Heart left ventricle (tissue), 16 donors: ENCODE measurements at regions not wholly inside any gene's neighbourhood (a gene's known extent, or its start where the extent isn't known, plus 50 kb on each side); places are given as distances from the start of the nearest gene placed in this dataset.

Experiments
- ATAC-seq, 4 donors: fragments of 200-7000 bp; cut with Tn5 transposase; one replicate each; pipeline ENCODE4 v1.9.1; 2020 to 2022; ENCODE audit warnings: moderate library complexity in 4 of 4, mild to moderate bottlenecking in 3 of 4, moderate number of reproducible peaks in 1 of 4
- DNase-seq, 5 donors: peaks; one replicate each; pipeline ENCODE4 v3.0.0-alpha.2; 2020
- H3K27ac ChIP-seq, 12 donors: fragments of 200-600 bp; sonication (generic) in 4 of 12; one replicate each; pipeline versions ENCODE4 v1.5.0 to v1.8.0; 2016 to 2022; ENCODE audit warnings: mild to moderate bottlenecking in 2 of 12
- H3K27me3 ChIP-seq, 9 donors: fragments of 200-600 bp; sonication (generic) in 2 of 9; one replicate each; pipeline versions ENCODE4 v1.5.1 to v1.8.0; 2016 to 2022; ENCODE audit warnings: mild to moderate bottlenecking in 3 of 9
- H3K36me3 ChIP-seq, 9 donors: fragments of 200-600 bp; sonication (generic) in 2 of 9; one replicate each; pipeline versions ENCODE4 v1.5.0 to v1.8.0; 2018 to 2022; ENCODE audit warnings: mild to moderate bottlenecking in 2 of 9
- H3K4me1 ChIP-seq, 12 donors: fragments of 200-600 bp; sonication (generic) in 4 of 12; one replicate each; pipeline versions ENCODE4 v1.5.0 to v1.8.0; 2016 to 2022; ENCODE audit warnings: mild to moderate bottlenecking in 3 of 12
- H3K4me3 ChIP-seq, 12 donors: fragments of 200-600 bp; sonication (generic) in 4 of 12; one replicate each; pipeline versions ENCODE4 v1.5.0 to v1.8.0; 2017 to 2022; ENCODE audit warnings: mild to moderate bottlenecking in 9 of 12, moderate library complexity in 4 of 12
- H3K9me3 ChIP-seq, 12 donors: fragments of 200-600 bp; sonication (generic) in 4 of 12; one replicate each; pipeline versions ENCODE4 v1.5.0 to v1.8.0; 2016 to 2022; ENCODE audit warnings: mild to moderate bottlenecking in 1 of 12
- POLR2A ChIP-seq, 2 donors: fragments of 450-650 bp; IDR thresholded peaks; one replicate each; pipeline ENCODE4 v1.6.1; 2017; ENCODE audit warnings: antibody characterized with exemption in 2 of 2, mild to moderate bottlenecking in 2 of 2, moderate library complexity in 2 of 2
- WGBS, 4 donors: extraction: QIAGEN DNeasy Blood & Tissue Kit in 2 of 4; methylation state at CpG; one replicate each; pipeline versions ENCODE4 v1.1.5 to v1.1.7; 2013 to 2018; 5-methylcytosine and 5-hydroxymethylcytosine counted together
- intact Hi-C, 10 donors: fragments of 100-400 bp; cut with DNase I; formaldehyde crosslinking; loops; one replicate each; pipeline versions ENCODE4 v1.11.1 to v1.14.2; 2022
- TF ChIP-seq, protein P1 (sequence below), 12 donors: fragments of 200-600 bp; sonication (generic) in 4 of 12; IDR thresholded peaks; one replicate each; pipeline versions ENCODE4 v1.5.0 to v1.8.0; 2018 to 2022; ENCODE audit warnings: antibody characterized with exemption in 12 of 12, mild to moderate bottlenecking in 5 of 12
- donor health status: ischemic (EF 13 %, LVEDD 7.1; RV severe dilation, severe dysfunction).
- donor health status: healthy with polysubstance abuse.
- donor health status: DM: no; HTN: yes; CAD: no.
- donor health status: DM: no; HTN: no; CAD: no.
- donor health status: ischemic (EF 25% LVEDD 6.9; RV normal size, moderate dysfunction).
- donor health status: ischemic (EF 25% LVEDD 5.7; RV mildly dilated, moderate dysfunction).
- donor health status: healthy.
- donor health status: DM: yes; HTN: yes; CAD: no.
- donor health status: ischemic (EF 35%, LVEDD 5.7; RV mildly dilated, moderate dysfunction).
- donor health status: nonischemic (EF 11% LVEDD 7.7; RV severe dilation, severe dysfunction).
- donor health status: DM: yes; HTN: yes; CAD: no.
- donor health status: PGD.
- donor health status: ischemic (EF 29% LVEDD 5.4; RV normal size, mild dysfunction).
- donor health status: nonischemic (EF 23%, LVEDD 6.1; RV moderate dilation, normal function).

DNA sequence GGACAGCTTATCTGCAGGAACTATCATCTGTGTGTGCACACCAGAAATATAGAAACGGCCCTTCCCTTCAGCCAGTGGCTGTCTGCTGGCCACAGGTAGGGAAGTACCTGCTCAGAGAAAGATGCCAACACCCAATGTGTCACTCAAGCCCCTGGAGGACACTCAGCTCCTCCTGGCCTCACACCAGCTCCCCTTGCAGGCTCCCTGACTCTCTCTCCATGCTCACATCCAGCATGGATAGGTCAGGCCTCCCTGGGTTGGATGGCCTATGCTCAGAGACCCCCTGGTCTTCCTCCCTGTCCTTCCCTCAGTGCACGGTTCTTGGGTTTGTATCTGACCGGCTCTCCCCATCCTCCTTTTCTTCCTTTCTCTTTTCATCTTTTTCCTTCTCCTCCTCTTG, 202.1 kb downstream of the BCL11B start:
- Histone ChIP-seq H3K4me1 (no peaks in the 10 kb centered on the region), H3K4me3 (no peak overlapping the region), H3K27me3 (no peaks in the 10 kb centered on the region), H3K9me3 (peaks cover 0 to 12% (median 3%) of the 10 kb centered on the region in 12 donors), H3K36me3 (no peaks in the 10 kb centered on the region), H3K27ac (no peak overlapping the region)
- TF ChIP-seq POLR2A (IDR thresholded peaks at IDR 0.05): no peak
- TF ChIP-seq, protein P1, sequence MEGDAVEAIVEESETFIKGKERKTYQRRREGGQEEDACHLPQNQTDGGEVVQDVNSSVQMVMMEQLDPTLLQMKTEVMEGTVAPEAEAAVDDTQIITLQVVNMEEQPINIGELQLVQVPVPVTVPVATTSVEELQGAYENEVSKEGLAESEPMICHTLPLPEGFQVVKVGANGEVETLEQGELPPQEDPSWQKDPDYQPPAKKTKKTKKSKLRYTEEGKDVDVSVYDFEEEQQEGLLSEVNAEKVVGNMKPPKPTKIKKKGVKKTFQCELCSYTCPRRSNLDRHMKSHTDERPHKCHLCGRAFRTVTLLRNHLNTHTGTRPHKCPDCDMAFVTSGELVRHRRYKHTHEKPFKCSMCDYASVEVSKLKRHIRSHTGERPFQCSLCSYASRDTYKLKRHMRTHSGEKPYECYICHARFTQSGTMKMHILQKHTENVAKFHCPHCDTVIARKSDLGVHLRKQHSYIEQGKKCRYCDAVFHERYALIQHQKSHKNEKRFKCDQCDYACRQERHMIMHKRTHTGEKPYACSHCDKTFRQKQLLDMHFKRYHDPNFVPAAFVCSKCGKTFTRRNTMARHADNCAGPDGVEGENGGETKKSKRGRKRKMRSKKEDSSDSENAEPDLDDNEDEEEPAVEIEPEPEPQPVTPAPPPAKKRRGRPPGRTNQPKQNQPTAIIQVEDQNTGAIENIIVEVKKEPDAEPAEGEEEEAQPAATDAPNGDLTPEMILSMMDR (IDR thresholded peaks at IDR 0.05): no peak
- DNase-seq: no peak
- intact Hi-C loops: no loop called here
- ATAC-seq: no peak
- WGBS, 4 donors: 62 to 84% (median 67%) methylated on average over 3 of the region's 3 CpGs

- Histone ChIP-seq H3K9me3 (peaks cover 0 to 12% (median 3%) of the 10 kb centered on the region in 12 donors), H3K36me3 (no peaks in the 10 kb centered on the region), H3K4me1 (no peaks in the 10 kb centered on the region), H3K4me3 (no peak overlapping the region), H3K27me3 (peaks cover 0 to 6% (median 0%) of the 10 kb centered on the region in 9 donors), H3K27ac (no peak overlapping the region)
- WGBS, 4 donors: 78 to 89% (median 85%) methylated on average over 12 of the region's 12 CpGs
- no peak for ATAC-seq
- no peak for DNase-seq
- intact Hi-C loops: no loop called here
- TF ChIP-seq, protein P1 (IDR thresholded peaks at IDR 0.05): no peak
- no peak for TF ChIP-seq POLR2A (IDR thresholded peaks at IDR 0.05)
Measured at GRCh38 chr14:99072433-99072832, 199.6 kb downstream of the BCL11B start.

GRCh38 chr14:99072956-99073355, 199.0 kb downstream of the BCL11B start:
- H3K4me3 ChIP-seq: no peak overlapping the region
- DNase-seq (no peak), ATAC-seq (no peak)
- intact Hi-C loops: no loop called here
- peaks cover 0 to 12% (median 3%) of the 10 kb centered on the region in 12 donors for H3K9me3 ChIP-seq
- H3K4me1 ChIP-seq: no peaks in the 10 kb centered on the region
- H3K27me3 ChIP-seq: peaks cover 0 to 10% (median 0%) of the 10 kb centered on the region in 9 donors
- H3K36me3 ChIP-seq: no peaks in the 10 kb centered on the region
- 66 to 73% (median 70%) methylated on average over 5 to 6 of the region's 6 CpGs for WGBS, 4 donors
- TF ChIP-seq, protein P1 (IDR thresholded peaks at IDR 0.05): no peak
- TF ChIP-seq POLR2A (IDR thresholded peaks at IDR 0.05): no peak
- H3K27ac ChIP-seq: no peak overlapping the region

DNA sequence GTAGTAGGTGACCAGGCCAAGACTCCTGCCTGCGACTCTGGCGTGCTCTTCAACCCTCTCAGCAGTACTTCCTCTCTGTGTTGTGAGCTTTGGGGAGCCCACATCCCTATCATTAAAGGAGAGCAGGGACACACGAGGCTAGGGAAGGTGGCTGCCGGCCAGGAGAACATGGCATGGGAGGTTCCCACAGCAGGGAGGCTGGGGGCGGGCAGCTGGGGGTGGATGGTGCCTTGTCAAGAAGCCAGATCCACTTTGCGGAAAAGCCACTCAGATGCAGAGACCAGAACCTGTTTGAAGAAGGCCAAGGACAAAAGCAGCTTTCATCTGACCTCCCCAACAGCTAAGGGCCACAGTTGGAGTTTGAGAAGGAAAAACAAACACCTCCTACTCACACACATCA, 198.6 kb downstream of the BCL11B start:
- DNase-seq: no peak

More for the DNA sequence above, 198.6 kb downstream of the BCL11B start:
- ATAC-seq: no peak
- H3K9me3 ChIP-seq: peaks cover 0 to 12% (median 3%) of the 10 kb centered on the region in 12 donors
- intact Hi-C loops: no loop called here
- TF ChIP-seq POLR2A (IDR thresholded peaks at IDR 0.05): no peak
- TF ChIP-seq, protein P1 (IDR thresholded peaks at IDR 0.05): no peak
- no peaks in the 10 kb centered on the region for H3K4me1 ChIP-seq
- H3K27me3 ChIP-seq: peaks cover 0 to 12% (median 0%) of the 10 kb centered on the region in 9 donors
- 53 to 73% (median 72%) methylated on average over 6 of the region's 6 CpGs for WGBS, 4 donors
- no peaks in the 10 kb centered on the region for H3K36me3 ChIP-seq
- no peak overlapping the region for H3K4me3 ChIP-seq
- no peak overlapping the region for H3K27ac ChIP-seq
